ENCODE measurements at regions not wholly inside any gene's neighbourhood (a gene's known extent, or its start where the extent isn't known, plus 50 kb on each side); places are given as distances from the start of the nearest gene placed in this dataset.

GRCh38 chr21:27569831-27570230 lies 602.9 kb upstream of the ADAMTS5 start:
- no peak overlapping the region for H3K4me3 ChIP-seq (ENCODE audit: low read depth, low read length)
- TF ChIP-seq CTCF (IDR thresholded peaks at IDR 0.05; ENCODE audit: borderline replicate concordance, insufficient read depth, low read depth, low read length): no peak

- TF ChIP-seq CTCF (IDR thresholded peaks at IDR 0.05; ENCODE audit: borderline replicate concordance, insufficient read depth, low read depth, low read length): no peak
Measured at GRCh38 chr21:27569091-27569490, 602.2 kb upstream of the ADAMTS5 start.

GRCh38 chr21:27567381-27567780 lies 600.5 kb upstream of the ADAMTS5 start:
- no peak for TF ChIP-seq CTCF (IDR thresholded peaks at IDR 0.05; ENCODE audit: borderline replicate concordance, insufficient read depth, low read depth, low read length)
- no peak overlapping the region for H3K4me3 ChIP-seq (ENCODE audit: low read depth, low read length)

More at GRCh38 chr21:27569091-27569490, 602.2 kb upstream of the ADAMTS5 start:
- no peak overlapping the region for H3K4me3 ChIP-seq (ENCODE audit: low read depth, low read length)

- H3K4me3 ChIP-seq (ENCODE audit: low read depth, low read length): no peak overlapping the region
- no peak for TF ChIP-seq CTCF (IDR thresholded peaks at IDR 0.05; ENCODE audit: borderline replicate concordance, insufficient read depth, low read depth, low read length)
Measured at GRCh38 chr21:27566521-27566920, 599.6 kb upstream of the ADAMTS5 start.

- no peak for TF ChIP-seq CTCF (IDR thresholded peaks at IDR 0.05; ENCODE audit: borderline replicate concordance, insufficient read depth, low read depth, low read length)
- H3K4me3 ChIP-seq (ENCODE audit: low read depth, low read length): no peak overlapping the region
Measured at GRCh38 chr21:27565364-27565763, 598.5 kb upstream of the ADAMTS5 start.

- TF ChIP-seq CTCF (IDR thresholded peaks at IDR 0.05; ENCODE audit: borderline replicate concordance, insufficient read depth, low read depth, low read length): no peak
- H3K4me3 ChIP-seq (ENCODE audit: low read depth, low read length): no peak overlapping the region
Measured at GRCh38 chr21:27564684-27565301, 597.9 kb upstream of the ADAMTS5 start.

GRCh38 chr21:27562303-27562702 lies 595.4 kb upstream of the ADAMTS5 start:
- H3K4me3 ChIP-seq (ENCODE audit: low read depth, low read length): no peak overlapping the region
- no peak for TF ChIP-seq CTCF (IDR thresholded peaks at IDR 0.05; ENCODE audit: borderline replicate concordance, insufficient read depth, low read depth, low read length)
